ENCODE measurements at regions not wholly inside any gene's neighbourhood (a gene's known extent, or its start where the extent isn't known, plus 50 kb on each side); places are given as distances from the start of the nearest gene placed in this dataset.
"Not testable (repeated sequence)": the region's sequence is repeated elsewhere in the genome, so short reads cannot be mapped to it uniquely, and the experiment has no call there.

- no peak overlapping the region for H3K27ac ChIP-seq
- TF ChIP-seq, protein P1, sequence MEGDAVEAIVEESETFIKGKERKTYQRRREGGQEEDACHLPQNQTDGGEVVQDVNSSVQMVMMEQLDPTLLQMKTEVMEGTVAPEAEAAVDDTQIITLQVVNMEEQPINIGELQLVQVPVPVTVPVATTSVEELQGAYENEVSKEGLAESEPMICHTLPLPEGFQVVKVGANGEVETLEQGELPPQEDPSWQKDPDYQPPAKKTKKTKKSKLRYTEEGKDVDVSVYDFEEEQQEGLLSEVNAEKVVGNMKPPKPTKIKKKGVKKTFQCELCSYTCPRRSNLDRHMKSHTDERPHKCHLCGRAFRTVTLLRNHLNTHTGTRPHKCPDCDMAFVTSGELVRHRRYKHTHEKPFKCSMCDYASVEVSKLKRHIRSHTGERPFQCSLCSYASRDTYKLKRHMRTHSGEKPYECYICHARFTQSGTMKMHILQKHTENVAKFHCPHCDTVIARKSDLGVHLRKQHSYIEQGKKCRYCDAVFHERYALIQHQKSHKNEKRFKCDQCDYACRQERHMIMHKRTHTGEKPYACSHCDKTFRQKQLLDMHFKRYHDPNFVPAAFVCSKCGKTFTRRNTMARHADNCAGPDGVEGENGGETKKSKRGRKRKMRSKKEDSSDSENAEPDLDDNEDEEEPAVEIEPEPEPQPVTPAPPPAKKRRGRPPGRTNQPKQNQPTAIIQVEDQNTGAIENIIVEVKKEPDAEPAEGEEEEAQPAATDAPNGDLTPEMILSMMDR (conservative IDR thresholded peaks at IDR 0.05) = no peak
Observed at GRCh38 chr13:73166204-73166603, 107.4 kb downstream of the KLF5 start.

GRCh38 chr13:73162912-73163911 lies 104.4 kb downstream of the KLF5 start:
- TF ChIP-seq, protein P1 (conservative IDR thresholded peaks at IDR 0.05) = no peak
- no peak overlapping the region for H3K27ac ChIP-seq

DNA sequence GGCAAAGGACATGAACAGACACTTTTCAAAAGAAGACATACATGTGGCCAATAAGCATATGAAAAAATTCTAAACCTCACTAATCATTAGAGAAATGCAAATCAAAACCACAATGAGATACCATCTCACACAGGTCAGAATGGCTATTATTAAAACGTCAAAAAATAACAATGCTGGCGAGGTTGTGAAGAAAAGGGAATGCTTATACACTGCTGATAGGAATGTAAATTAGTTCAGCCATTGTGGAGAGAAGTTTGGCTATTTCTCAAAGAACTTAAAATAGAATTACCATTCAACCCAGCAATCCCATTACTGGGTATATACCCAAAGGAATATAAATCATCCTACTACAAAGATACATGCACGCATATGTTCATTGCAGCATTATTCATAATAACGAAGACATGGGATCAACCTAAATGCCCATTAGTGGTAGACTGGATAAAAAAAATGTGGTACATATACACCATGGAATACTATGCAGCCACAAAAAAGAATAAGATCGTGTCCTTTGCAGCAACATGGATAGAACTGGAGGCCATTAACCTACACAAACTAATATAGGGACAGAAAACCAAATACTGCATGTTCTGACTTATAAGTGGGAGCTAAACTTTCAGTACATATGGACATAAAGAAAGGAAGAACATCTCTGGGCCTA lies 101.7 kb downstream of the KLF5 start:
- not testable (repeated sequence) for H3K27ac ChIP-seq

DNA sequence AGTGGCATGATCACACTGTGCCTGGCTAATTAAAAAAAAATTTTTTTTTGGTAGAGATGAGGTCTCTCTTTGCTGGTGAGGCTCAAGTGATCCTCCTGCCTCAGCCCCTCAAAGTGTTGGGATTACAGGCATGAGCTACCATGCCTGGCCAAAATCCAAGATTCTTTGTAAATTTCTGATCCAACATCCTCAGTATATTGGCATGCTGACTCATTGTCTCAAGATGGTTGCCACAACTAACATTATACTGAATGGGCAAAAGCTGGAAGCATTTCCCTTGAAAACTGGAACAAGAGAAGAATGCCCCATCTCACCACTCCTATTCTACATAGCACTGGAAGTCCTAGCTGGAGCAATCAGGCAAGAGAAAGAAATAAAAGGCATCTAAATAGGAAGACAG lies 100.0 kb downstream of the KLF5 start:
- TF ChIP-seq, protein P1 (conservative IDR thresholded peaks at IDR 0.05) = no peak
- H3K27ac ChIP-seq = no peak overlapping the region

- no peak overlapping the region for H3K27ac ChIP-seq
- TF ChIP-seq, protein P1 (conservative IDR thresholded peaks at IDR 0.05) = no peak
Observed at GRCh38 chr13:73157031-73157430, 98.2 kb downstream of the KLF5 start.

- TF ChIP-seq, protein P1 (conservative IDR thresholded peaks at IDR 0.05) = no peak
- no peak overlapping the region for H3K27ac ChIP-seq
Observed at GRCh38 chr13:73146707-73147106, 87.9 kb downstream of the KLF5 start.

DNA sequence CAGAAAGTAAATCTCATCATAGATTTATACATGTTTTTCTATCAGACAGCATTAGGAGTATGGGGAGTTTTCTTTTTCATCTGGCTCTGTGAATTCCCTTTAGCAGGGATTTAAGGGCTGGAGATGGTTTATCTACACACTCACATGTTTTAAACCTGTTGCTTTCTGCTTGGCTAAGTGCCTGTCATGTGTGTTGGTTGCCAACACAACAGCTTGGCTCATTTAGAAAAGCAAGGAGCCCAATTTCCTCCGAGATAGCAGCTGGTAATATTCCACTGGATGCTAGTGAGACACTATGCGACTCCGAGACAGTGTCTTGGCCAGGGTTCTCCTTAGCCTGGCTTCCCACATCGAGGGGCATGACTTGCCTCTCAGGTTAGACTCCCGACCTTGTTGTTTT lies 83.3 kb downstream of the KLF5 start:
- TF ChIP-seq, protein P1 (conservative IDR thresholded peaks at IDR 0.05) = no peak
- no peak overlapping the region for H3K27ac ChIP-seq
